HCT116 (cell line): ENCODE measurements at regions not wholly inside any gene's neighbourhood (a gene's known extent, or its start where the extent isn't known, plus 50 kb on each side); places are given as distances from the start of the nearest gene placed in this dataset.

Experiments
- ATF3 ChIP-seq: IDR thresholded peaks from 2 replicates; pipeline ENCODE4 v1.6.1; 2012
- CTCF ChIP-seq, 3 experiments: fragments of 200-600 bp in 1 of 3; sonication (generic) in 1 of 3; IDR thresholded peaks in 2 of 3; conservative IDR thresholded peaks in 1 of 3; 2 replicates each; pipeline ENCODE4 v1.5.1; 2012 to 2017; ENCODE audit warnings: low read depth in 2 of 3, low read length in 2 of 3, antibody characterized with exemption in 1 of 3, borderline replicate concordance in 1 of 3, control low read depth in 1 of 3, mild to moderate bottlenecking in 1 of 3, mixed read lengths in 1 of 3, mixed run types in 1 of 3, moderate library complexity in 1 of 3; ENCODE audit not compliant: insufficient read depth in 1 of 3
- EZH2 ChIP-seq: fragments of 200-600 bp; sonication (generic); IDR thresholded peaks from 2 replicates; pipeline ENCODE4 v1.6.1; 2017; ENCODE audit warnings: antibody characterized with exemption, mixed run types
- RAD21 ChIP-seq: IDR thresholded peaks from 2 replicates; pipeline ENCODE4 v1.6.1; 2012; ENCODE audit warnings: low read depth, mild to moderate bottlenecking
- REST ChIP-seq: IDR thresholded peaks from 2 replicates; pipeline ENCODE4 v1.6.1; 2012; ENCODE audit warnings: low read depth
- SIN3A ChIP-seq: IDR thresholded peaks from 2 replicates; pipeline ENCODE4 v1.6.1; 2012; ENCODE audit warnings: low read depth
- ZBTB33 ChIP-seq: IDR thresholded peaks from 2 replicates; pipeline ENCODE4 v1.6.1; 2011; ENCODE audit warnings: mild to moderate bottlenecking, low read length, moderate library complexity; ENCODE audit not compliant: insufficient replicate concordance; ENCODE audit errors: extremely low read depth

GRCh38 chr2:198928026-198928425 lies 529.7 kb downstream of the SATB2 start:
- TF ChIP-seq CTCF (IDR thresholded peaks at IDR 0.05 in 2 of 3, conservative IDR thresholded peaks at IDR 0.05 in 1 of 3; ENCODE audit: borderline replicate concordance in 1 of 3, insufficient read depth in 1 of 3, low read depth in 2 of 3, low read length in 2 of 3): no peak
- no peak for TF ChIP-seq ZBTB33
- TF ChIP-seq REST: no peak
- no peak for TF ChIP-seq RAD21
- no peak for TF ChIP-seq EZH2
- no peak for TF ChIP-seq SIN3A
- TF ChIP-seq ATF3: no peak
